ENCODE measurements at regions not wholly inside any gene's neighbourhood (a gene's known extent, or its start where the extent isn't known, plus 50 kb on each side); places are given as distances from the start of the nearest gene placed in this dataset.

GRCh38 chr20:39222101-39222500, 260.0 kb downstream of the DHX35 start:
- ATAC-seq (no peak), DNase-seq (ENCODE audit: low spot score) (no peak)
- H3K27ac Mint-ChIP-seq, result no peak overlapping the region

More at GRCh38 chr20:39222101-39222500, 260.0 kb downstream of the DHX35 start:
- no peaks in the 10 kb centered on the region for H3K36me3 Mint-ChIP-seq
- no peaks in the 10 kb centered on the region for H3K9me3 Mint-ChIP-seq
- H3K27me3 Mint-ChIP-seq (ENCODE audit: low read depth), result peaks cover 31% of the 10 kb centered on the region
- ChIA-PET POLR2A (no interaction called here), CTCF (interaction anchor here (1.6 kb wide), 1 partner anchor 43 kb away, joined by 5 read pairs; no protein-coding TSS in a partner anchor)
- H3K4me1 Mint-ChIP-seq, result no peaks in the 10 kb centered on the region
- no peak overlapping the region for H3K4me3 Mint-ChIP-seq
- TF ChIP-seq NR3C1 (CRISPR knock-in tag; conservative IDR thresholded peaks at IDR 0.05; ENCODE audit: low read depth), result no peak
- no peak for TF ChIP-seq RELA (CRISPR knock-in tag; IDR thresholded peaks at IDR 0.05; ENCODE audit: borderline replicate concordance)
- no peak for TF ChIP-seq GABPB1 (CRISPR knock-in tag; IDR thresholded peaks at IDR 0.05)
- TF ChIP-seq PRDM15 (CRISPR knock-in tag; IDR thresholded peaks at IDR 0.05), result no peak
- no peak for TF ChIP-seq ZNF219 (CRISPR knock-in tag; IDR thresholded peaks at IDR 0.05; ENCODE audit: borderline replicate concordance)
- TF ChIP-seq ZNF671 (CRISPR knock-in tag; IDR thresholded peaks at IDR 0.05), result no peak
- no peak for TF ChIP-seq NFE2L1 (CRISPR knock-in tag; IDR thresholded peaks at IDR 0.05)
- TF ChIP-seq JUN (CRISPR knock-in tag; IDR thresholded peaks at IDR 0.05), result no peak
- TF ChIP-seq FOXP4 (CRISPR knock-in tag; IDR thresholded peaks at IDR 0.05), result no peak
- TF ChIP-seq GRHL2 (CRISPR knock-in tag; IDR thresholded peaks at IDR 0.05; ENCODE audit: insufficient replicate concordance, severe bottlenecking), result no peak
- no peak for TF ChIP-seq USF2 (CRISPR knock-in tag; IDR thresholded peaks at IDR 0.05)
- TF ChIP-seq PRRX2 (CRISPR knock-in tag; IDR thresholded peaks at IDR 0.05), result no peak
- no peak for TF ChIP-seq NR2C2 (CRISPR knock-in tag; IDR thresholded peaks at IDR 0.05)
- no peak for TF ChIP-seq NFYB (CRISPR knock-in tag; conservative IDR thresholded peaks at IDR 0.05; ENCODE audit: low read depth)
- TF ChIP-seq RORB (CRISPR knock-in tag; IDR thresholded peaks at IDR 0.05), result no peak
- TF ChIP-seq ZSCAN18 (CRISPR knock-in tag; IDR thresholded peaks at IDR 0.05), result no peak
- no peak for TF ChIP-seq ELF4 (CRISPR knock-in tag; IDR thresholded peaks at IDR 0.05; ENCODE audit: low read depth)

Data from WTC11 (cell line).